H1 (cell line): ENCODE measurements at regions not wholly inside any gene's neighbourhood (a gene's known extent, or its start where the extent isn't known, plus 50 kb on each side); places are given as distances from the start of the nearest gene placed in this dataset.

Experiments
- CTCF ChIA-PET: fragments of 300-600 bp; sonication (Branson Sonifier 250); formaldehyde crosslinking; loops from one replicate; lab custom pipeline; 2021; ENCODE audit not compliant: partially characterized antibody; lab: Charles Lee
- POLR2A ChIA-PET: fragments of 300-600 bp; sonication (Branson Sonifier 250); formaldehyde crosslinking; loops from one replicate; lab custom pipeline; 2021; ENCODE audit warnings: inconsistent platforms; ENCODE audit not compliant: partially characterized antibody; lab: Charles Lee
- DNase-seq, 2 experiments: peaks; one replicate each; pipeline versions ENCODE4 v3.0.0 to v3.0.0-alpha.2; 2010 to 2022; ENCODE audit warnings: low spot score in 2 of 2, low read depth in 1 of 2, mixed read lengths in 1 of 2
- FAIRE-seq: peaks from 2 replicates; lab custom pipeline; 2011; peaks lifted over from hg19 to GRCh38; lab: Jason Lieb, UNC
- H2AFZ ChIP-seq: 2 replicates; pipeline ENCODE4 v1.8.1; 2012; ENCODE audit warnings: low read length, inconsistent platforms
- H2AK5ac ChIP-seq: 2 replicates; pipeline ENCODE4 v1.6.1; 2013; ENCODE audit warnings: low read depth, low read length
- H2BK120ac ChIP-seq: replicated peaks from 2 replicates; pipeline ENCODE3; 2013; ENCODE audit warnings: low read depth, low read length, inconsistent platforms
- H2BK12ac ChIP-seq: 2 replicates; pipeline ENCODE4 v1.6.1; 2013; ENCODE audit warnings: low read depth, low read length
- H2BK15ac ChIP-seq: 2 replicates; pipeline ENCODE4 v1.6.1; 2013; ENCODE audit warnings: low read length
- H2BK20ac ChIP-seq: 2 replicates; pipeline ENCODE4 v1.6.1; 2013; ENCODE audit warnings: low read length
- H2BK5ac ChIP-seq: 2 replicates; pipeline ENCODE4 v1.6.1; 2013; ENCODE audit warnings: low read depth, low read length
- H3K14ac ChIP-seq: 2 replicates; pipeline ENCODE4 v1.6.1; 2013; ENCODE audit warnings: inconsistent platforms; ENCODE audit not compliant: insufficient read length
- H3K18ac ChIP-seq: 2 replicates; pipeline ENCODE4 v1.6.1; 2013; ENCODE audit warnings: low read length; ENCODE audit errors: extremely low read depth
- H3K23ac ChIP-seq: 2 replicates; pipeline ENCODE4 v1.6.1; 2013; ENCODE audit warnings: inconsistent platforms; ENCODE audit not compliant: insufficient read length
- H3K23me2 ChIP-seq: 2 replicates; pipeline ENCODE4 v1.6.1; 2013; ENCODE audit warnings: low read depth, low read length
- H3K27ac ChIP-seq: 2 replicates; pipeline ENCODE4 v1.6.1; 2011; ENCODE audit warnings: low read depth, low read length, inconsistent platforms
- H3K27me3 ChIP-seq, 4 experiments: replicated peaks in 1 of 4; 1 replicate in 1 of 4; 2 replicates in 3 of 4; pipeline versions ENCODE4 v1.6.1 to v1.8.1; 2011 to 2013; ENCODE audit warnings: low read length in 3 of 4, mild to moderate bottlenecking in 3 of 4, inconsistent platforms in 2 of 4, mixed read lengths in 2 of 4, moderate library complexity in 1 of 4; ENCODE audit not compliant: control insufficient read depth in 3 of 4, insufficient read depth in 3 of 4; ENCODE audit errors: extremely low read depth in 1 of 4
- H3K36me3 ChIP-seq, 4 experiments: 2 replicates each; pipeline versions ENCODE4 v1.6.1 to v1.8.1; 2011 to 2013; ENCODE audit warnings: mild to moderate bottlenecking in 4 of 4, low read length in 3 of 4, moderate library complexity in 2 of 4, control low read depth in 1 of 4, inconsistent platforms in 1 of 4; ENCODE audit not compliant: insufficient read depth in 4 of 4, control insufficient read depth in 2 of 4
- H3K4ac ChIP-seq: replicated peaks from 2 replicates; pipeline ENCODE3; 2013; ENCODE audit warnings: low read length, low read depth, mixed read lengths, inconsistent platforms; ENCODE audit not compliant: insufficient read length
- H3K4me1 ChIP-seq, 4 experiments: replicated peaks in 1 of 4; 1 replicate in 1 of 4; 2 replicates in 3 of 4; pipeline versions ENCODE4 v1.6.1 to v1.8.1; 2011 to 2013; ENCODE audit warnings: low read length in 3 of 4, inconsistent platforms in 2 of 4, mixed read lengths in 1 of 4; ENCODE audit not compliant: insufficient read depth in 4 of 4, control insufficient read depth in 3 of 4
- H3K4me2 ChIP-seq, 2 experiments: 2 replicates each; pipeline versions ENCODE4 v1.6.1 to v1.8.1; 2011 to 2013; ENCODE audit warnings: low read depth in 2 of 2, low read length in 2 of 2, control low read depth in 1 of 2, inconsistent platforms in 1 of 2, mild to moderate bottlenecking in 1 of 2; ENCODE audit not compliant: insufficient read depth in 1 of 2
- H3K4me3 ChIP-seq, 4 experiments: fragments of 200-600, 300-600 bp in 1 of 4; sonication (generic), shearing (Covaris generic), sonication (Bioruptor Twin) in 1 of 4; 2 replicates each; pipeline versions ENCODE4 v1.5.1 to v1.8.1; 2011 to 2016; ENCODE audit warnings: low read length in 4 of 4, low read depth in 3 of 4, control low read depth in 2 of 4, inconsistent platforms in 2 of 4, mild to moderate bottlenecking in 2 of 4, mixed read lengths in 1 of 4, moderate library complexity in 1 of 4; ENCODE audit not compliant: insufficient read depth in 2 of 4; ENCODE audit errors: extremely low read depth in 1 of 4
- H3K56ac ChIP-seq: replicated peaks from 2 replicates; pipeline ENCODE3; 2013; ENCODE audit warnings: low read depth, mild to moderate bottlenecking, mixed read lengths, low read length, inconsistent platforms; ENCODE audit not compliant: insufficient read length
- H3K79me1 ChIP-seq: 2 replicates; pipeline ENCODE4 v1.6.1; 2013; ENCODE audit warnings: low read depth, low read length, control low read depth
- H3K79me2 ChIP-seq, 2 experiments: 2 replicates each; pipeline versions ENCODE4 v1.6.1 to v1.8.1; 2012 to 2013; ENCODE audit warnings: low read length in 2 of 2, mild to moderate bottlenecking in 2 of 2, inconsistent platforms in 1 of 2; ENCODE audit not compliant: insufficient read depth in 2 of 2, control insufficient read depth in 1 of 2
- H3K9ac ChIP-seq, 4 experiments: replicated peaks in 1 of 4; 1 replicate in 1 of 4; 2 replicates in 3 of 4; pipeline versions ENCODE4 v1.6.1 to v1.8.1; 2011 to 2013; ENCODE audit warnings: low read depth in 3 of 4, low read length in 3 of 4, control low read depth in 2 of 4, mild to moderate bottlenecking in 2 of 4, moderate library complexity in 2 of 4, inconsistent platforms in 1 of 4; ENCODE audit errors: extremely low read depth in 1 of 4
- H3K9me3 ChIP-seq, 2 experiments: 2 replicates each; pipeline versions ENCODE4 v1.6.1 to v1.8.1; 2012 to 2013; ENCODE audit warnings: mild to moderate bottlenecking in 2 of 2, moderate library complexity in 2 of 2, control low read depth in 1 of 2, inconsistent platforms in 1 of 2, low read depth in 1 of 2, low read length in 1 of 2, mixed read lengths in 1 of 2; ENCODE audit not compliant: insufficient read depth in 2 of 2
- H4K20me1 ChIP-seq, 2 experiments: replicated peaks in 1 of 2; 2 replicates each; pipeline versions ENCODE3 to v1.8.1; 2011 to 2013; ENCODE audit warnings: inconsistent platforms in 2 of 2, low read length in 2 of 2, mild to moderate bottlenecking in 1 of 2; ENCODE audit not compliant: insufficient read depth in 2 of 2, control insufficient read depth in 1 of 2
- H4K5ac ChIP-seq: 2 replicates; pipeline ENCODE4 v1.6.1; 2013; ENCODE audit warnings: low read length, low read depth, mixed read lengths, inconsistent platforms; ENCODE audit not compliant: insufficient read length
- H4K8ac ChIP-seq: 2 replicates; pipeline ENCODE4 v1.8.0; 2013; ENCODE audit warnings: mild to moderate bottlenecking, moderate library complexity, low read length, inconsistent platforms; ENCODE audit not compliant: insufficient read depth; ENCODE audit errors: extremely low read depth
- H4K91ac ChIP-seq: replicated peaks from 2 replicates; pipeline ENCODE3; 2013; ENCODE audit warnings: low read length, mixed read lengths, inconsistent platforms; ENCODE audit not compliant: insufficient read length
- ASH2L ChIP-seq: fragments of 200-600, 300-600 bp; sonication (generic); IDR thresholded peaks from one replicate; pipeline ENCODE4 v1.7.1; 2017; ENCODE audit warnings: low read length
- CHD1 ChIP-seq: IDR thresholded peaks from 2 replicates; pipeline ENCODE4 v1.6.1; 2012; ENCODE audit warnings: low read depth, low read length, improper control_type of control experiment
- EP300 ChIP-seq, 2 experiments: IDR thresholded peaks; 1 replicate in 1 of 2; 2 replicates in 1 of 2; pipeline ENCODE4 v1.6.1; 2011 to 2012; ENCODE audit warnings: low read depth in 2 of 2, low read length in 2 of 2, mild to moderate bottlenecking in 2 of 2, borderline replicate concordance in 1 of 2, inconsistent platforms in 1 of 2, moderate library complexity in 1 of 2
- HDAC2 ChIP-seq, 2 experiments: fragments of 300-600 bp in 1 of 2; sonication (generic) in 1 of 2; IDR thresholded peaks; 2 replicates each; pipeline ENCODE4 v1.6.1; 2011 to 2012; ENCODE audit warnings: low read depth in 2 of 2, low read length in 2 of 2, mild to moderate bottlenecking in 2 of 2, moderate library complexity in 2 of 2, borderline replicate concordance in 1 of 2, inconsistent platforms in 1 of 2
- JUND ChIP-seq: IDR thresholded peaks from 2 replicates; pipeline ENCODE4 v1.6.1; 2011; ENCODE audit warnings: mild to moderate bottlenecking, improper control_type of control experiment, low read length
- KDM5A ChIP-seq: fragments of 200-600 bp; IDR thresholded peaks from 2 replicates; pipeline ENCODE4 v1.7.1; 2012; ENCODE audit warnings: mild to moderate bottlenecking, low read length, inconsistent platforms, mixed read lengths
- POU5F1 ChIP-seq: IDR thresholded peaks from 2 replicates; pipeline ENCODE4 v1.6.1; 2011; ENCODE audit warnings: low read depth, mild to moderate bottlenecking, low read length, moderate library complexity
- RFX5 ChIP-seq: IDR thresholded peaks from 2 replicates; pipeline ENCODE4 v1.6.1; 2011; ENCODE audit warnings: low read depth, low read length, improper control_type of control experiment, borderline replicate concordance
- SIN3A ChIP-seq, 2 experiments: IDR thresholded peaks in 1 of 2; conservative IDR thresholded peaks in 1 of 2; 2 replicates each; pipeline ENCODE4 v1.6.1; 2011 to 2012; ENCODE audit warnings: low read length in 2 of 2, improper control_type of control experiment in 1 of 2, low read depth in 1 of 2, mild to moderate bottlenecking in 1 of 2
- SIRT6 ChIP-seq: IDR thresholded peaks from one replicate; pipeline ENCODE4 v1.7.1; 2012; ENCODE audit warnings: low read length, inconsistent platforms
- SP2 ChIP-seq: IDR thresholded peaks from 2 replicates; pipeline ENCODE4 v1.6.1; 2012; ENCODE audit warnings: mild to moderate bottlenecking, low read length, inconsistent platforms
- TAF7 ChIP-seq: optimal IDR thresholded peaks from 2 replicates; pipeline ENCODE3; 2011; ENCODE audit warnings: low read depth, mild to moderate bottlenecking, inconsistent platforms, low read length, moderate library complexity, borderline replicate concordance
- TCF12 ChIP-seq: IDR thresholded peaks from 2 replicates; pipeline ENCODE4 v1.6.1; 2011; ENCODE audit warnings: low read depth, mild to moderate bottlenecking, low read length
- USF2 ChIP-seq: IDR thresholded peaks from 2 replicates; pipeline ENCODE4 v1.6.1; 2011; ENCODE audit warnings: low read length, improper control_type of control experiment
- WGBS, 2 experiments: shearing (Covaris generic) in 1 of 2; methylation state at CpG; one replicate each; pipeline versions ENCODE4 v1.1.6 to v1.1.7; 2013 to 2015; ENCODE audit warnings: low lambda C conversion rate in 2 of 2, mixed read lengths in 2 of 2, inconsistent platforms in 1 of 2, low coverage in 1 of 2, missing lambda C conversion rate in 1 of 2; ENCODE audit not compliant: insufficient replicate concordance in 2 of 2, insufficient coverage in 1 of 2, insufficient read length in 1 of 2; ENCODE audit errors: extremely low coverage in 1 of 2, missing lambda C conversion rate in 1 of 2; 5-methylcytosine and 5-hydroxymethylcytosine counted together

GRCh38 chr4:133263104-133263503 is 114.0 kb downstream of the PCDH10 start:
- ChIA-PET POLR2A (no interaction called here), CTCF (interaction anchor here (0.6 to 1.4 kb wide), 5 partner anchors 58 to 927 kb away, joined by 3 to 4 read pairs (median 3); no protein-coding TSS in a partner anchor)
- Histone ChIP-seq H4K8ac (no peak overlapping the region), H3K18ac (no peak overlapping the region), H4K20me1 (no peaks in the 10 kb centered on the region), H2BK15ac (no peak overlapping the region), H3K4ac (no peak overlapping the region), H3K9ac (no peak overlapping the region), H2BK12ac (peak overlapping the region; percentile 68; the same call in 1 of the 2 replicates), H4K91ac (no peak overlapping the region), H3K9me3 (no peaks in the 10 kb centered on the region), H3K56ac (no peak overlapping the region), H3K4me1 (peaks cover 0 to 14% (median 2%) of the 10 kb centered on the region in 4 experiments; a peak in 2 of 7 replicates), H3K79me1 (no peaks in the 10 kb centered on the region), H3K14ac (no peak overlapping the region), H3K27ac (no peak overlapping the region), H2AFZ (no peak overlapping the region), H3K4me2 (no peak overlapping the region), H2BK5ac (peak overlapping the region; percentile 71; the same call in 1 of the 2 replicates), H3K23ac (no peak overlapping the region), H3K79me2 (no peaks in the 10 kb centered on the region), H2AK5ac (no peak overlapping the region)
- FAIRE-seq = no peak
- 78% methylated on average over 1 of the region's 3 CpGs; no CpG with 5 or more reads in 1 of the 2 experiments for WGBS, 2 experiments
- TF ChIP-seq EP300 (IDR thresholded peaks at IDR 0.05; ENCODE audit: borderline replicate concordance in 1 of 2, low read depth in 2 of 2, low read length in 2 of 2) (no peak), KDM5A (no peak), RFX5 (no peak), SIRT6 (no peak), USF2 (no peak), HDAC2 (IDR thresholded peaks at IDR 0.05; ENCODE audit: borderline replicate concordance in 1 of 2, low read depth in 2 of 2, low read length in 2 of 2) (no peak), CHD1 (no peak), TCF12 (no peak), ASH2L (no peak), TAF7 (no peak), POU5F1 (no peak), SIN3A (conservative IDR thresholded peaks at IDR 0.05 in 1 of 2, IDR thresholded peaks at IDR 0.05 in 1 of 2; ENCODE audit: low read depth in 1 of 2, low read length in 2 of 2) (no peak), JUND (no peak), SP2 (no peak)
- TF ChIP-seq, all 59 proteins: peak for 0
- no peak overlapping the region for H4K5ac ChIP-seq
- no peak overlapping the region for H3K4me3 ChIP-seq
- H3K27me3 ChIP-seq = no peaks in the 10 kb centered on the region
- DNase-seq = no peak
- H3K36me3 ChIP-seq = no peaks in the 10 kb centered on the region
- no peaks in the 10 kb centered on the region for H3K23me2 ChIP-seq
- no peak overlapping the region for H2BK120ac ChIP-seq
- no peak overlapping the region for H2BK20ac ChIP-seq
